Loucy (cell line): ENCODE measurements at regions not wholly inside any gene's neighbourhood (a gene's known extent, or its start where the extent isn't known, plus 50 kb on each side); places are given as distances from the start of the nearest gene placed in this dataset.

ENCODE experiments used
- H2AFZ ChIP-seq: fragments of 200-600 bp; sonication (generic); 2 replicates; pipeline ENCODE4 v1.6.0; 2016; ENCODE audit warnings: antibody characterized with exemption, mild to moderate bottlenecking, low read length, moderate library complexity
- H3F3A ChIP-seq: fragments of 200-600 bp; 2 replicates; pipeline ENCODE4 v1.6.0; 2016; ENCODE audit warnings: antibody characterized with exemption, low read depth, mild to moderate bottlenecking
- H3K27me3 ChIP-seq: fragments of 200-600 bp; sonication (generic); 2 replicates; pipeline ENCODE4 v1.6.1; 2014; ENCODE audit warnings: low read length, mild to moderate bottlenecking; ENCODE audit not compliant: insufficient read depth, poor library complexity, severe bottlenecking
- H3K36me3 ChIP-seq: fragments of 200-600 bp; sonication (generic); 2 replicates; pipeline ENCODE4 v1.6.1; 2016; ENCODE audit warnings: low read length; ENCODE audit not compliant: insufficient read depth
- H3K4me1 ChIP-seq: fragments of 200-600 bp; sonication (generic); 2 replicates; pipeline ENCODE4 v1.5.1; 2014; ENCODE audit warnings: low read length, mild to moderate bottlenecking; ENCODE audit not compliant: insufficient read depth, poor library complexity, severe bottlenecking
- H3K4me2 ChIP-seq: fragments of 200-600 bp; sonication (generic); 2 replicates; pipeline ENCODE4 v1.6.0; 2014; ENCODE audit warnings: antibody characterized with exemption, low read length, low read depth, mild to moderate bottlenecking; ENCODE audit not compliant: poor library complexity, severe bottlenecking
- H3K4me3 ChIP-seq: fragments of 200-600 bp; sonication (generic); 2 replicates; pipeline ENCODE4 v1.5.1; 2014; ENCODE audit warnings: low read length, mild to moderate bottlenecking, mixed read lengths; ENCODE audit not compliant: poor library complexity, severe bottlenecking
- H3K79me2 ChIP-seq: fragments of 200-600 bp; sonication (generic); 2 replicates; pipeline ENCODE4 v1.6.1; 2014; ENCODE audit warnings: low read length; ENCODE audit not compliant: insufficient read depth
- H3K9ac ChIP-seq: fragments of 200-600 bp; sonication (generic); 2 replicates; pipeline ENCODE4 v1.6.0; 2014; ENCODE audit warnings: mild to moderate bottlenecking, low read depth, low read length, moderate library complexity; ENCODE audit not compliant: poor library complexity, severe bottlenecking
- H3K9me2 ChIP-seq: fragments of 200-600 bp; sonication (generic); replicated peaks from 2 replicates; pipeline ENCODE4 v1.6.1; 2016; ENCODE audit warnings: low read depth, low read length, mixed read lengths
- H3K9me3 ChIP-seq: fragments of 200-600 bp; sonication (generic); 2 replicates; pipeline ENCODE4 v1.6.1; 2014; ENCODE audit warnings: mild to moderate bottlenecking, antibody characterized with exemption, low read length, low read depth; ENCODE audit not compliant: insufficient read depth
- H4K20me1 ChIP-seq: fragments of 200-600 bp; sonication (generic); 2 replicates; pipeline ENCODE4 v1.6.0; 2014; ENCODE audit warnings: antibody characterized with exemption, low read length, mild to moderate bottlenecking; ENCODE audit not compliant: insufficient read depth, poor library complexity, severe bottlenecking
- EZH2phosphoT487 ChIP-seq: fragments of 200-600 bp; IDR thresholded peaks from 2 replicates; pipeline ENCODE4 v1.6.1; 2018; ENCODE audit warnings: antibody characterized with exemption, mild to moderate bottlenecking, moderate library complexity, borderline replicate concordance
- TF ChIP-seq, protein P1 (sequence below): fragments of 200-600 bp; sonication (generic); conservative IDR thresholded peaks from 2 replicates; pipeline ENCODE4 v1.5.1; 2014; ENCODE audit warnings: mild to moderate bottlenecking, antibody characterized with exemption, low read length

- Histone ChIP-seq H3F3A (no peaks in the 10 kb centered on the region), H3K27me3 (no peaks in the 10 kb centered on the region), H3K4me1 (no peaks in the 10 kb centered on the region), H3K79me2 (no peaks in the 10 kb centered on the region), H3K4me3 (no peak overlapping the region), H4K20me1 (no peaks in the 10 kb centered on the region), H3K36me3 (no peaks in the 10 kb centered on the region), H3K9me2 (no peaks in the 10 kb centered on the region; the same call in 1 of the 2 replicates), H3K9ac (no peak overlapping the region), H3K9me3 (no peaks in the 10 kb centered on the region), H2AFZ (no peak overlapping the region), H3K4me2 (no peak overlapping the region)
- TF ChIP-seq, protein P1, sequence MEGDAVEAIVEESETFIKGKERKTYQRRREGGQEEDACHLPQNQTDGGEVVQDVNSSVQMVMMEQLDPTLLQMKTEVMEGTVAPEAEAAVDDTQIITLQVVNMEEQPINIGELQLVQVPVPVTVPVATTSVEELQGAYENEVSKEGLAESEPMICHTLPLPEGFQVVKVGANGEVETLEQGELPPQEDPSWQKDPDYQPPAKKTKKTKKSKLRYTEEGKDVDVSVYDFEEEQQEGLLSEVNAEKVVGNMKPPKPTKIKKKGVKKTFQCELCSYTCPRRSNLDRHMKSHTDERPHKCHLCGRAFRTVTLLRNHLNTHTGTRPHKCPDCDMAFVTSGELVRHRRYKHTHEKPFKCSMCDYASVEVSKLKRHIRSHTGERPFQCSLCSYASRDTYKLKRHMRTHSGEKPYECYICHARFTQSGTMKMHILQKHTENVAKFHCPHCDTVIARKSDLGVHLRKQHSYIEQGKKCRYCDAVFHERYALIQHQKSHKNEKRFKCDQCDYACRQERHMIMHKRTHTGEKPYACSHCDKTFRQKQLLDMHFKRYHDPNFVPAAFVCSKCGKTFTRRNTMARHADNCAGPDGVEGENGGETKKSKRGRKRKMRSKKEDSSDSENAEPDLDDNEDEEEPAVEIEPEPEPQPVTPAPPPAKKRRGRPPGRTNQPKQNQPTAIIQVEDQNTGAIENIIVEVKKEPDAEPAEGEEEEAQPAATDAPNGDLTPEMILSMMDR, result no peak
- TF ChIP-seq EZH2phosphoT487, result no peak
These were observed 294.7 kb upstream of the POGK start for GRCh38 chr1:166544561-166544960.

- no peaks in the 10 kb centered on the region for H3K36me3 ChIP-seq
- no peaks in the 10 kb centered on the region for H3K27me3 ChIP-seq
- no peaks in the 10 kb centered on the region for H4K20me1 ChIP-seq
- H2AFZ ChIP-seq, result no peak overlapping the region
- no peaks in the 10 kb centered on the region for H3K4me1 ChIP-seq
- TF ChIP-seq EZH2phosphoT487, result no peak
- TF ChIP-seq, protein P1, result no peak
- no peak overlapping the region for H3K4me2 ChIP-seq
- no peaks in the 10 kb centered on the region for H3K9me2 ChIP-seq
- no peaks in the 10 kb centered on the region for H3F3A ChIP-seq
- H3K4me3 ChIP-seq, result no peak overlapping the region
- H3K9ac ChIP-seq, result no peak overlapping the region
- H3K9me3 ChIP-seq, result peaks cover 5% of the 10 kb centered on the region; the same call in 1 of the 2 replicates
- H3K79me2 ChIP-seq, result no peaks in the 10 kb centered on the region
These were observed 286.6 kb upstream of the POGK start for GRCh38 chr1:166552706-166553105.

DNA sequence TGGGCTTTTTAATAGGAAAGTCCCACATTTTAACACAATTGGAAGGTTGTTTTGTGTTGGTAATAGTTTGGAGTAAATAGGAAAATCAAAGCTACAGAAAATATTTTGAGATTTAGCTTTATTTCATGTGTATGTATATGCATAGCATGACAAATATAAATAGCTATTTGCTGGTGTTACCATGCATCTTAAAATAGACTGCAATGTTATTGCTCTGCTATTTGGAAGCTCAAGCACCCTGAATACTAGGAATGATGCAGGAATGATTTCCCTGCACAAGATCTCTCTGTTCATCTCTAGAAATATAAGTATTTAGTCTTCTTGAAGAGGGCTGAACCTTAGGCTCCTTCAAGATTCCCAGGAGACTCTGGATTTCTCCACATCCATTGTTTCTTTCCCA lies 268.3 kb upstream of the POGK start:
- no peaks in the 10 kb centered on the region for H4K20me1 ChIP-seq
- H3K9me3 ChIP-seq, result no peaks in the 10 kb centered on the region
- H3K9ac ChIP-seq, result no peak overlapping the region
- H3K4me1 ChIP-seq, result no peaks in the 10 kb centered on the region
- no peaks in the 10 kb centered on the region for H3K27me3 ChIP-seq
- H3K4me3 ChIP-seq, result no peak overlapping the region
- no peaks in the 10 kb centered on the region for H3F3A ChIP-seq
- H2AFZ ChIP-seq, result no peak overlapping the region
- H3K36me3 ChIP-seq, result no peaks in the 10 kb centered on the region
- no peaks in the 10 kb centered on the region for H3K9me2 ChIP-seq
- TF ChIP-seq, protein P1, result no peak
- no peak for TF ChIP-seq EZH2phosphoT487
- H3K79me2 ChIP-seq, result no peaks in the 10 kb centered on the region
- no peak overlapping the region for H3K4me2 ChIP-seq
